H1 (cell line): ENCODE measurements at regions not wholly inside any gene's neighbourhood (a gene's known extent, or its start where the extent isn't known, plus 50 kb on each side); places are given as distances from the start of the nearest gene placed in this dataset.

Experiments
- ATF2 ChIP-seq: IDR thresholded peaks from 2 replicates; pipeline ENCODE4 v1.6.1; 2012; ENCODE audit warnings: low read length, inconsistent platforms
- CHD2 ChIP-seq: IDR thresholded peaks from 2 replicates; pipeline ENCODE4 v1.6.1; 2012; ENCODE audit warnings: low read length, improper control_type of control experiment
- CTCF ChIP-seq, 3 experiments: IDR thresholded peaks; 1 replicate in 2 of 3; 2 replicates in 1 of 3; pipeline versions ENCODE4 v1.5.1 to v1.6.1; 2011; ENCODE audit warnings: low read length in 3 of 3, mild to moderate bottlenecking in 3 of 3, inconsistent platforms in 2 of 3, low read depth in 1 of 3, moderate library complexity in 1 of 3; ENCODE audit not compliant: insufficient read depth in 1 of 3; ENCODE audit errors: control extremely low read depth in 1 of 3
- EGR1 ChIP-seq: IDR thresholded peaks from 2 replicates; pipeline ENCODE4 v1.6.1; 2011; ENCODE audit warnings: low read depth, low read length, borderline replicate concordance
- EP300 ChIP-seq, 2 experiments: IDR thresholded peaks; 1 replicate in 1 of 2; 2 replicates in 1 of 2; pipeline ENCODE4 v1.6.1; 2011 to 2012; ENCODE audit warnings: low read depth in 2 of 2, low read length in 2 of 2, mild to moderate bottlenecking in 2 of 2, borderline replicate concordance in 1 of 2, inconsistent platforms in 1 of 2, moderate library complexity in 1 of 2
- GTF2F1 ChIP-seq: IDR thresholded peaks from 2 replicates; pipeline ENCODE4 v1.6.1; 2012; ENCODE audit warnings: low read depth, low read length, improper control_type of control experiment, borderline replicate concordance
- MAX ChIP-seq: IDR thresholded peaks from 2 replicates; pipeline ENCODE4 v1.6.1; 2012; ENCODE audit warnings: inconsistent platforms
- SAP30 ChIP-seq: fragments of 300-600 bp; sonication (generic); IDR thresholded peaks from 2 replicates; pipeline ENCODE4 v1.7.1; 2012; ENCODE audit warnings: low read length, moderate library complexity, mild to moderate bottlenecking, inconsistent platforms; ENCODE audit not compliant: insufficient read depth, insufficient replicate concordance
- SIN3A ChIP-seq, 2 experiments: IDR thresholded peaks in 1 of 2; conservative IDR thresholded peaks in 1 of 2; 2 replicates each; pipeline ENCODE4 v1.6.1; 2011 to 2012; ENCODE audit warnings: low read length in 2 of 2, improper control_type of control experiment in 1 of 2, low read depth in 1 of 2, mild to moderate bottlenecking in 1 of 2
- TCF12 ChIP-seq: IDR thresholded peaks from 2 replicates; pipeline ENCODE4 v1.6.1; 2011; ENCODE audit warnings: low read depth, mild to moderate bottlenecking, low read length

GRCh38 chr10:125230251-125230650 is 69.9 kb upstream of the CTBP2 start:
- no peak for TF ChIP-seq CTCF (IDR thresholded peaks at IDR 0.05; ENCODE audit: control extremely low read depth in 1 of 3, insufficient read depth in 1 of 3, low read depth in 1 of 3, low read length in 3 of 3)
- TF ChIP-seq TCF12 = no peak
- TF ChIP-seq CHD2 = no peak
- no peak for TF ChIP-seq ATF2
- TF ChIP-seq MAX = no peak
- no peak for TF ChIP-seq GTF2F1
- TF ChIP-seq EP300 (IDR thresholded peaks at IDR 0.05; ENCODE audit: borderline replicate concordance in 1 of 2, low read depth in 2 of 2, low read length in 2 of 2) = no peak
- no peak for TF ChIP-seq SIN3A (conservative IDR thresholded peaks at IDR 0.05 in 1 of 2, IDR thresholded peaks at IDR 0.05 in 1 of 2; ENCODE audit: low read depth in 1 of 2, low read length in 2 of 2)
- no peak for TF ChIP-seq EGR1
- TF ChIP-seq SAP30 = no peak
